ENCODE measurements at regions not wholly inside any gene's neighbourhood (a gene's known extent, or its start where the extent isn't known, plus 50 kb on each side); places are given as distances from the start of the nearest gene placed in this dataset.

DNA sequence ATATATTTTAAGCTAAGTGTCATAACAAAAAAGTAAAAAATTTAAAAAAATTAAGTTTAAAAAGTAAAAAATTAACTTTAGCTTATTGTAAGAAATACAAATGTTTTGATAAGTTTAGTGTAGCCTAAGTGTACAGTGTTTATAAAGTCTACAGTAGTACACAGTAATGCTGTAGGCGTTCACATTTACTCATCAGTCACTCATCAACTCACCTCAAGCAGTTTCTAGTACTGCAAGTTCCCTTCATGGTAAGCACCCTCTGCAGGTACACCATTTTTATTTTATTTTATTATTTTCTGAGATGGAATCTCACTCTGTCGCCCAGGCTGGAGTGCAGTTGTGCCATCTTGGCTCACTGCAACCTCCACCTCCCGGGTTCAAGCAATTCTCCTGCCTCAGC is 316.0 kb downstream of the FGFR2 start:
- no peak for DNase-seq

DNA sequence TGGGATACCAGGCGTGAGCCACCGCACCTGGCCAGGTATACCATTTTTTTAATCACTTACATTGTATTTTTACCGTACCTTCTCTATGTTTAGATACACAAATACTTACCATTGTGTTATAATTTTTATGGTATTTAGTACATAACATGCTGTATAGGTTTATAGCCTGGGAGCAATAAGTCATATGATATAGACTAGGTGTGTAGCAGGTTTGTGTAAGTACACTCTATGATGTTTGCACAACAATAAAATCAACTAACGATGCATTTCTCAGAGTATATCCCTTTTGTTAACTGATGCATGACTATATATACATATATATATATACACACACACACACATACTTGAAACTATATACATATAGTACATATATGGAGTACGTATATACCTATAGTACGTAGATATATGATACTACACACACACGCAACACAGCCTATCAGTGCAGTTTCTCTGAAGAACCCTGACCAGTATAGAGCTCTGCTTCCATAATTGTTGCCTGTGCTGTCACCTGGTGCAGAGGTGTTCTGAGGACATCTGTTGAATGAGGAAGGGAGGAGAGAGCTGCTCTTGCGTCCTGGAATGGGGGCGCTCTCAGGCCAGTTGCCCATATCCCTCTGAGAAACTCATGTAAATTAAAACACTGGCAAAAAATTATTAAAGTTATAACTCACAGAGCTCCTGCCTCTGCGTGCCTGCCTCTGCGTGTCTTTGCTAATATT is 315.3 kb downstream of the FGFR2 start:
- DNase-seq, result no peak

DNA sequence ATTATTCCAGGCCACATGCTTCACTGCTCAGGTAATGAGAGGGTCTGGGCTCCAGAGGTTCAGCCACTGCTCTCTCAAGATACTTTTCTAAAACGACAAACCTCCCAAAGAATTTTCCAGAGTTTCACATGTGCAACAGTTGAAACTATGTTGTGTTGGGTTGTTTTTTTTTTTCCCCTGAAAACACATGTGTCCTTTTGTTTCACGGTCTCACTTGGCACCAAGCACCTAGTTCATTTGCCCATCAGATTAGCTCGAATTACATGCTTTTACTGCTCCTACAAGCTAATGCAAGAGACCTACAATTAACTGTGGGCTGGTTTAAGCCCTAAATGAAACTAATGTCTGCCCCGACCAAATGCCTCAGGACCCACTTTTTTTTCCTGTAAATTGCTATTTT is 313.3 kb downstream of the FGFR2 start:
- DNase-seq, result no peak

- no peak for DNase-seq
Measured at GRCh38 chr10:121285406-121286196, 312.6 kb downstream of the FGFR2 start.

GRCh38 chr10:121288011-121288410 is 310.2 kb downstream of the FGFR2 start:
- no peak for DNase-seq

- no peak for DNase-seq
Measured at GRCh38 chr10:121288864-121289661, 309.2 kb downstream of the FGFR2 start.

DNA sequence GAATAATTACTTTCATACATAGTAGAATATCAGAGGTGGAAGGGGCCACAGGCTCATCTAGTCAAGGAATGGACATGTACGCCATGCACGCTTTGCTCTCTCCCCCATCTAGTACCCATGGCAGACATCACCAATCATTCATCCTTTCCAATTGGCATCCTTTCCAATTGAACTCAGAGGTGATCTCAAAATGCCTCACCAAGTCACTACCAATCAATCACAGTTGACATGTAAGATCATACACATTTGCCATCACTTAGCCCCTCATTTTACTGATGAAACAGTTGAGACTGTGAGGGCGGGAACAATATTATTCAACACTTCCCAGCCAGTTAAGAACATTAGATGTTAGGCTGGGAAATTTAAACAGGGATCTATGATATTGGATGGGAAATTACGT is 308.4 kb downstream of the FGFR2 start:
- DNase-seq, result no peak

- no peak for DNase-seq
Measured at GRCh38 chr10:121290674-121291073, 307.6 kb downstream of the FGFR2 start.

DNA sequence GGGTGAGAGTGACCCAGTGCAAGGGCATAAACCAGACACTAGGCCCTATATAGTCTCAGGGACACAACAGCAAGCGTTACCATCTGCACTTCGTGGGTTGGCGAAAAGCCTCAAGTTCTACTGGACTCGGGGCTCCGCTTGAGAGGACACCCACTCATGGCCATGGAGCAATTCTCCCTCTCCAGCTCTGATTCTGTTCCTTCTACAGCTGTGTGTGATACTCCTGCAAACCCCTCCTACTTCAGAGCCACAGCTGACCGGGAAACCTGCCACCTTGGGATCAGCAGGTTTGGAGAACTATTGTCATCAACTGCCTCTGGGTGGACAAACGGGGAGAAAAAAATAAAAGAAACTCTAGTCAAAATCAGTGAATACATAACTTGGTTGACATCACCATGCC is 306.9 kb downstream of the FGFR2 start:
- no peak for DNase-seq

- no peak for DNase-seq
Measured at GRCh38 chr10:121291823-121292222, 306.4 kb downstream of the FGFR2 start.

GRCh38 chr10:121292321-121292720 is 305.9 kb downstream of the FGFR2 start:
- DNase-seq, result no peak

DNA sequence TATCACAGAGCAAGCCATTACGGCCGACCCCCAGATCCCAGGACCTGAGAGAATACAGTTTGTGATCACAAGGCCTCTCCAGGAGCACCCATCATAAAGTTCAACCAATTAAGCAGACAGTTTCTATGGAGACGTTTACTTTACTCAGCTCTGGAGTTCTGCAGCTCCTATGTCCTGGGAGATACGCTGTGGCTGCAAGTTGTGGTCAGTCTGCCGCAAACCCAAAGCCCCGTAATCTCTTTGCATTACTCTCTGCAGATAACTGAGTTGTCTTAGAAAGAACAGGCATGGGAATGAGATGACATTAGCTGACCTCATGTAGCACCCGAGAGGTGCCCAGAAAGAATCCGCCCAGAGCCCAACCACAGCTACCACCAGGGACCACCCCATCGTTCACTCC is 305.1 kb downstream of the FGFR2 start:
- no peak for DNase-seq

DNA sequence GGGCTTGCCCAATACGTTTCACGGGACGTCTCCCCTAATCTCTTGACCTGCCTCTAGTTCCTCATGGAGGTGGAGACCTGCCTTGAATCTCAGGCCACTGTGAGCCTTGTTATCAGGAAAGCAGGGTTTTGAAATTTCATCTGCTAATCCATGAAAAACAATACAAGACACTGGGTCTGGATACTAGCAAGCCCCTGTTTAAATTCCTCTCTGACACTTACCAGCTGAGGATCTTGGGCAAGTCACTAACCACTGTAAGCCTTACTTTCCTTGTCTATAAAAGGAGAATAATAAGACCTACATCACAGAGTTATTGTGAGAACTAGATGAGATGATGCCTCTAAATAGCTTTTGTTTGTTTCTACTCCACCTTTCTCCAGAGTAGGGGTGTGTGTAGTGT is 303.6 kb downstream of the FGFR2 start:
- no peak for DNase-seq

- DNase-seq, result no peak
Measured at GRCh38 chr10:121296378-121296777, 301.9 kb downstream of the FGFR2 start.

GRCh38 chr10:121296881-121297585 is 301.2 kb downstream of the FGFR2 start:
- no peak for DNase-seq

DNA sequence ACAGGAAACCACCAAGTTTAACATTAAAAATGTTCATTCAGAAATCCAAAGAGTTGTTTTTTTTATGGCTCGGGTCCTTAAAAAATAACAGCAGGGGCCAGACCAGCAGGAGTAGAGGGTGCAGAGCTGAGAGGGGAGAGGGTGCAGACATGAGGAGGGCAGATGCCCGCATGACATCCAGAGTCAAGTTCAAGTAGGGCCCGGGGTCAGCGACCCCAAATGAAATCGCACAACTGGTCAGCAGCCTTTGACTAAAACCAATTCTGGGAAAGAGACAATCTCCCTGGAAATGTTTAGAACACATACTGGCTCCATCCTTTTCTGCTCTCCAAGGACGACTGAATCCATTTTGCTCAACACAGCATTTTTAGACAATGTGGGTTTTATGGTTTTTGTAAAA is 297.5 kb downstream of the FGFR2 start:
- no peak for DNase-seq

GRCh38 chr10:121302541-121303180 is 295.6 kb downstream of the FGFR2 start:
- no peak for DNase-seq

- no peak for DNase-seq
Measured at GRCh38 chr10:121303287-121303890, 294.9 kb downstream of the FGFR2 start.

DNA sequence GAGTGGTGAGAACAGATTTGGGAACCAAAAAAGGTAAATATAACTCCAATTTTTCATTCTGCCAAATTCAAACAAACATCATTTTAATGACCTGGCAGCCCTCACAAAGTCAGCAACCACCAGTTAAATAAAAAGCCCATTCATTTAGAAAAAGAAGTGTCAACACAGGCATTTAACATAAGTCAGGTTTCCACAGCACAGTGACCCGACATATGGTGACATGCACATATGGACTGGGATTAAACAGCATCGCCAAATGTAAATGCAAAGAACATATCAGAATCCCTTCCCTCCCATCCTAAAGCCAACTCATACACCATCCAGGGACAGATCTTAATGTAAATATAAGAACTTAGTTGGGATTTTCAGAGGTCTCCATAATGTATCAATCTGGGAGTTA is 293.2 kb downstream of the FGFR2 start:
- no peak for DNase-seq

GRCh38 chr10:121306159-121306673 is 292.0 kb downstream of the FGFR2 start:
- no peak for DNase-seq

GRCh38 chr10:121307411-121307980 is 290.7 kb downstream of the FGFR2 start:
- no peak for DNase-seq
